WTC11 (cell line): ENCODE measurements at regions not wholly inside any gene's neighbourhood (a gene's known extent, or its start where the extent isn't known, plus 50 kb on each side); places are given as distances from the start of the nearest gene placed in this dataset.

Experiments used
- AR ChIP-seq: fragments of 250-450 bp; sonication (Bioruptor Pico); IDR thresholded peaks from 2 replicates; pipeline ENCODE4 v1.9.0; 2021; ENCODE audit warnings: mild to moderate bottlenecking
- CBFB ChIP-seq: sonication (generic); formaldehyde crosslinking; IDR thresholded peaks from 2 replicates; pipeline ENCODE4 v1.8.1; 2022; ENCODE audit warnings: mild to moderate bottlenecking, low read depth, missing genetic modification reagents
- CTCF ChIP-seq: fragments of 200-600 bp; IDR thresholded peaks from 2 replicates; pipeline ENCODE4 v1.8.0; 2022; ENCODE audit warnings: antibody characterized with exemption
- ESRRA ChIP-seq: sonication (generic); formaldehyde crosslinking; IDR thresholded peaks from 2 replicates; pipeline ENCODE4 v1.8.1; 2022; ENCODE audit warnings: mild to moderate bottlenecking, missing genetic modification reagents, borderline replicate concordance
- FOXJ3 ChIP-seq: sonication (generic); formaldehyde crosslinking; IDR thresholded peaks from 2 replicates; pipeline ENCODE4 v1.9.0; 2021; ENCODE audit warnings: missing genetic modification reagents, mild to moderate bottlenecking, borderline replicate concordance
- MAX ChIP-seq: sonication (generic); formaldehyde crosslinking; IDR thresholded peaks from 2 replicates; pipeline ENCODE4 v1.8.0; 2022; ENCODE audit warnings: mild to moderate bottlenecking, missing genetic modification reagents
- MLX ChIP-seq: sonication (generic); formaldehyde crosslinking; IDR thresholded peaks from 2 replicates; pipeline ENCODE4 v1.8.1; 2023; ENCODE audit warnings: mild to moderate bottlenecking, missing genetic modification reagents, moderate library complexity
- SMAD3 ChIP-seq: sonication (generic); formaldehyde crosslinking; IDR thresholded peaks from 2 replicates; pipeline ENCODE4 v1.8.0; 2022; ENCODE audit warnings: missing genetic modification reagents, mild to moderate bottlenecking, borderline replicate concordance

- TF ChIP-seq FOXJ3 (CRISPR knock-in tag) (no peak), ESRRA (CRISPR knock-in tag) (no peak), SMAD3 (CRISPR knock-in tag) (no peak), CTCF (no peak), MLX (no peak), MAX (CRISPR knock-in tag) (no peak), CBFB (CRISPR knock-in tag) (no peak), AR (CRISPR knock-in tag) (no peak)
Measured at GRCh38 chr16:49050607-49051006, 231.0 kb downstream of the CBLN1 start.
